CD4-positive, alpha-beta T cell treated with Interleukin-6 at 100 ng/mL for 8 hours (primary cell): ENCODE measurements at regions not wholly inside any gene's neighbourhood (a gene's known extent, or its start where the extent isn't known, plus 50 kb on each side); places are given as distances from the start of the nearest gene placed in this dataset.
"Not testable (repeated sequence)": the region's sequence is repeated elsewhere in the genome, so short reads cannot be mapped to it uniquely, and the experiment has no call there.

Experiments
- DNase-seq: peaks from one replicate; pipeline ENCODE4 v3.0.0-alpha.2; 2020; ENCODE audit warnings: mixed read lengths, low spot score

- DNase-seq, result no peak
Measured at GRCh38 chr3:4897765-4898453, 81.3 kb upstream of the BHLHE40 start.

- DNase-seq, result no peak
Measured at GRCh38 chr3:4898454-4899313, 80.6 kb upstream of the BHLHE40 start.

- no peak for DNase-seq
Measured at GRCh38 chr3:4899710-4900109, 79.5 kb upstream of the BHLHE40 start.

- no peak for DNase-seq
Measured at GRCh38 chr3:4900298-4900697, 78.9 kb upstream of the BHLHE40 start.

GRCh38 chr3:4904811-4905695 is 74.2 kb upstream of the BHLHE40 start:
- DNase-seq, result no peak

GRCh38 chr3:4906107-4906621 is 73.1 kb upstream of the BHLHE40 start:
- DNase-seq, result peak; percentile 10

GRCh38 chr3:4907050-4907449 is 72.2 kb upstream of the BHLHE40 start:
- no peak for DNase-seq

GRCh38 chr3:4907643-4908432 is 71.4 kb upstream of the BHLHE40 start:
- DNase-seq, result no peak

- DNase-seq, result peak; percentile 27
Measured at GRCh38 chr3:4908433-4909156, 70.6 kb upstream of the BHLHE40 start.

GRCh38 chr3:4914464-4914863 is 64.8 kb upstream of the BHLHE40 start:
- DNase-seq, result no peak

- DNase-seq, result not testable (repeated sequence)
Measured at GRCh38 chr3:4921589-4921988, 57.6 kb upstream of the BHLHE40 start.

- no peak for DNase-seq
Measured at GRCh38 chr3:4926892-4927291, 52.3 kb upstream of the BHLHE40 start.

- DNase-seq, result no peak
Measured at GRCh38 chr3:4928277-4928789, 50.9 kb upstream of the BHLHE40 start.
